Keratinocyte (primary cell): ENCODE measurements at regions not wholly inside any gene's neighbourhood (a gene's known extent, or its start where the extent isn't known, plus 50 kb on each side); places are given as distances from the start of the nearest gene placed in this dataset.

Source experiments
- CTCF ChIP-seq, 3 experiments: IDR thresholded peaks in 1 of 3; conservative IDR thresholded peaks in 1 of 3; optimal IDR thresholded peaks in 1 of 3; 2 replicates in 2 of 3; 3 replicates in 1 of 3; pipeline versions ENCODE3 to v1.5.1; 2011; ENCODE audit warnings: low read length in 3 of 3, mild to moderate bottlenecking in 3 of 3, moderate library complexity in 2 of 3, control low read depth in 1 of 3, inconsistent platforms in 1 of 3; ENCODE audit not compliant: insufficient read depth in 2 of 3; ENCODE audit errors: extremely low read depth in 1 of 3
- EZH2 ChIP-seq: IDR thresholded peaks from one replicate; pipeline ENCODE4 v1.6.1; 2012; ENCODE audit warnings: inconsistent platforms, mild to moderate bottlenecking, low read length, moderate library complexity

DNA sequence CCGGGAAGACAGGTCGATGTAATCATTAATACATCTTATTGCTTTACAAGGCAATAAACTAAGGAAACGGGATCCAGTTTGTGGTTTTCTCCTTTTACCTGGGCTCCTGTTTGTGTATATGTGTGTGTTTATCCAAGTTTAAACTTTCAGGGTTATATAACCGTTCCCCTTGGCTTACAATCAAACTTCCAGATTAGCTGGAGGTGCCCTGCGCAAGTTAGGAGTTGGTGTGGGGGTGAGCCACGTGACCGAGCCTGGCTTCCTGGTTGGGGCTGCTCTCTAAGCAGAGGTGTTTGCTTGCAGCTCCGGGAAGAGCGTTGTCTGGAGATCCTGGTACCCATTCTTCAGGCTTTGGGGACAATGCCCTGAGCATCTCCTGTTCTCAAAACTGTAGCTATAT is 129.2 kb downstream of the FHDC1 start:
- TF ChIP-seq CTCF (optimal IDR thresholded peaks at IDR 0.05 in 1 of 3, IDR thresholded peaks at IDR 0.05 in 1 of 3, conservative IDR thresholded peaks at IDR 0.05 in 1 of 3; ENCODE audit: extremely low read depth in 1 of 3, insufficient read depth in 2 of 3, low read length in 3 of 3): no peak
- TF ChIP-seq EZH2: no peak
